ENCODE measurements at regions not wholly inside any gene's neighbourhood (a gene's known extent, or its start where the extent isn't known, plus 50 kb on each side); places are given as distances from the start of the nearest gene placed in this dataset.

- Histone ChIP-seq H3K36me3 (ENCODE audit: insufficient read depth) (no peaks in the 10 kb centered on the region), H3K27ac (ENCODE audit: low read depth) (no peak overlapping the region), H3K79me2 (replicated peaks; ENCODE audit: insufficient read depth) (no peaks in the 10 kb centered on the region), H3K27me3 (ENCODE audit: insufficient read depth) (no peaks in the 10 kb centered on the region), H3K4me3 (no peak overlapping the region), H3K4me2 (no peak overlapping the region), H3K9me2 (ENCODE audit: insufficient read depth) (0 out of 2 replicates have a peak, but pooled peaks cover 3% of the 10 kb centered on the region), H2AFZ (no peak overlapping the region), H4K20me1 (replicated peaks; ENCODE audit: insufficient read depth) (no peaks in the 10 kb centered on the region), H3F3A (replicated peaks; ENCODE audit: low read depth) (no peaks in the 10 kb centered on the region), H3K4me1 (ENCODE audit: insufficient read depth) (no peaks in the 10 kb centered on the region)
- peaks cover 7% of the 10 kb centered on the region for H3K4me1 Mint-ChIP-seq
- H3K27ac Mint-ChIP-seq, result no peak overlapping the region
- DNase-seq (ENCODE audit: low spot score), result no peak
- no peaks in the 10 kb centered on the region for H3K27me3 Mint-ChIP-seq (ENCODE audit: insufficient read depth, low read depth, poor library complexity)
- H3K36me3 Mint-ChIP-seq (ENCODE audit: low read depth), result no peaks in the 10 kb centered on the region
- H3K4me3 Mint-ChIP-seq, result no peak overlapping the region
- TF ChIP-seq EZH2 (IDR thresholded peaks at IDR 0.05; ENCODE audit: low read depth, unreplicated experiment) (no peak), EZH2phosphoT487 (IDR thresholded peaks at IDR 0.05; ENCODE audit: unreplicated experiment) (no peak), CREB1 (CRISPR knock-in tag; IDR thresholded peaks at IDR 0.05; ENCODE audit: low read depth) (no peak), POLR2AphosphoS5 (IDR thresholded peaks at IDR 0.05; ENCODE audit: low read depth) (no peak), ZNF331 (CRISPR knock-in tag; IDR thresholded peaks at IDR 0.05; ENCODE audit: low read depth) (no peak), ETS1 (IDR thresholded peaks at IDR 0.05) (no peak), JUNB (IDR thresholded peaks at IDR 0.05; ENCODE audit: unreplicated experiment) (no peak), REST (IDR thresholded peaks at IDR 0.05; ENCODE audit: unreplicated experiment) (no peak), STAT1 (IDR thresholded peaks at IDR 0.05; ENCODE audit: unreplicated experiment) (no peak), NANOG (IDR thresholded peaks at IDR 0.05; ENCODE audit: borderline replicate concordance) (no peak), ZNF114 (CRISPR knock-in tag; IDR thresholded peaks at IDR 0.05) (no peak), ZNF462 (CRISPR knock-in tag; IDR thresholded peaks at IDR 0.05) (no peak), CTCF (conservative IDR thresholded peaks at IDR 0.05; ENCODE audit: low read depth in 2 of 2) (no peak)
- no peaks in the 10 kb centered on the region for H3K9me3 Mint-ChIP-seq
- peak; percentile 57 for ATAC-seq
Measured at GRCh38 chr5:72653586-72653985, 146.4 kb upstream of the ZNF366 start.
